Prostate gland (tissue), 2 donors: ENCODE measurements at regions not wholly inside any gene's neighbourhood (a gene's known extent, or its start where the extent isn't known, plus 50 kb on each side); places are given as distances from the start of the nearest gene placed in this dataset.
"Not testable (repeated sequence)": the region's sequence is repeated elsewhere in the genome, so short reads cannot be mapped to it uniquely, and the experiment has no call there.

Source experiments
- DNase-seq: peaks from one replicate; pipeline ENCODE4 v3.0.0-alpha.2; 2019; ENCODE audit warnings: low spot score
- H3K27ac ChIP-seq, 2 donors: fragments of 200-600 bp; sonication (generic); 2 replicates each; pipeline ENCODE4 v1.5.1; 2017 to 2019
- H3K27me3 ChIP-seq: fragments of 200-600 bp; sonication (generic); replicated peaks from 2 replicates; pipeline ENCODE4 v1.5.1; 2019; ENCODE audit not compliant: insufficient read depth
- H3K36me3 ChIP-seq, 2 donors: fragments of 200-600 bp; sonication (generic); 1 replicate in 1 of 2; 2 replicates in 1 of 2; pipeline versions ENCODE4 v1.5.1 to v1.8.1; 2017 to 2019
- H3K4me1 ChIP-seq: fragments of 200-600 bp; sonication (generic); replicated peaks from 2 replicates; pipeline ENCODE4 v1.5.1; 2019
- H3K4me3 ChIP-seq, 2 donors: fragments of 200-600 bp; sonication (generic); 2 replicates each; pipeline ENCODE4 v1.5.1; 2017 to 2019
- H3K9me3 ChIP-seq: fragments of 200-600 bp; sonication (generic); 2 replicates; pipeline ENCODE4 v1.5.1; 2017
- POLR2A ChIP-seq: fragments of 450-650 bp; IDR thresholded peaks from one replicate; pipeline ENCODE4 v1.6.1; 2016; ENCODE audit warnings: antibody characterized with exemption, mild to moderate bottlenecking
- POLR2AphosphoS5 ChIP-seq: sonication (generic); formaldehyde crosslinking; IDR thresholded peaks from one replicate; pipeline ENCODE4 v1.6.1; 2017; ENCODE audit warnings: antibody characterized with exemption
- WGBS: methylation state at CpG from one replicate; pipeline ENCODE4 v1.1.5; 2018; 5-methylcytosine and 5-hydroxymethylcytosine counted together
- intact Hi-C: fragments of 100-400 bp; cut with DNase I; formaldehyde crosslinking; loops from one replicate; pipeline ENCODE4 v1.14.2; 2022
- TF ChIP-seq, protein P1 (sequence below), 4 experiments: fragments of 200-600 bp in 2 of 4; fragments of 450-650 bp in 2 of 4; sonication (generic) in 2 of 4; IDR thresholded peaks; 1 replicate in 3 of 4; 2 replicates in 1 of 4; pipeline ENCODE4 v1.5.1; 2016 to 2019; ENCODE audit warnings: antibody characterized with exemption in 4 of 4, mild to moderate bottlenecking in 2 of 4, moderate library complexity in 2 of 4

DNA sequence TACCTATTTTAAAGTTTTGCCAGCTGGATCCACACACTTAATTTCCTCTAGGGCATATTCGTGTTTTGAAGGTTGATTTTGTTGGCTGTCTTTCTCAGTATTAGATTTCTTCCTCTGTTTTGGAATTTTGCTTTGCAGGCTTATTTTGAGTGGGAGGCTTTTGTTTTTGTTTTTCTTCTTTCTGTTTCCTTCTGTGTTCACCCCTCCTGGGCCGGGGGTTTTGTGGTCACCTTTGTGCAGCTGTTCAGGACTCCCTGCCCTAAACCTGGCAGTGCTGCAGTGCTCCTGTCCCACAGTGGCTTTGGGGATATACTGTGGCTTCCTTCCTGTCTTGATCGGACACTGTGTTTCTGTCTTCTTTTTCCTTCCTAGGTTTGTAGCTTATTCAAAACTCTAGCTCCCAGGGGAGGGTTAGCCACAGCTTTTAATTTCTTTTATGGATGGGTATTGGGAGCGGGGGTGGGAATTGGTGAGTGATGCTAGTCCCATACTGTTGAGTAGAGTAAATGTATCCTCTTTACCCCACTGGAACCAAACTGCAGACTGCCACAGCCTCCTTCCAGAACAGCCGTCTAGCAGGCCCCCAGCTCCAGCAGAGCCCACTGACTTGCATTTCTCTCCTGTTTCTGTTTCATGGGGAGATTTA is 228.7 kb upstream of the FZD8 start:
- intact Hi-C loops, result no loop called here
- Histone ChIP-seq H3K36me3 (no peaks in the 10 kb centered on the region), H3K4me3 (no peak overlapping the region), H3K27ac (no peak overlapping the region), H3K9me3 (no peaks in the 10 kb centered on the region), H3K27me3 (no peaks in the 10 kb centered on the region), H3K4me1 (no peaks in the 10 kb centered on the region)
- TF ChIP-seq POLR2A, result no peak
- TF ChIP-seq, protein P1, sequence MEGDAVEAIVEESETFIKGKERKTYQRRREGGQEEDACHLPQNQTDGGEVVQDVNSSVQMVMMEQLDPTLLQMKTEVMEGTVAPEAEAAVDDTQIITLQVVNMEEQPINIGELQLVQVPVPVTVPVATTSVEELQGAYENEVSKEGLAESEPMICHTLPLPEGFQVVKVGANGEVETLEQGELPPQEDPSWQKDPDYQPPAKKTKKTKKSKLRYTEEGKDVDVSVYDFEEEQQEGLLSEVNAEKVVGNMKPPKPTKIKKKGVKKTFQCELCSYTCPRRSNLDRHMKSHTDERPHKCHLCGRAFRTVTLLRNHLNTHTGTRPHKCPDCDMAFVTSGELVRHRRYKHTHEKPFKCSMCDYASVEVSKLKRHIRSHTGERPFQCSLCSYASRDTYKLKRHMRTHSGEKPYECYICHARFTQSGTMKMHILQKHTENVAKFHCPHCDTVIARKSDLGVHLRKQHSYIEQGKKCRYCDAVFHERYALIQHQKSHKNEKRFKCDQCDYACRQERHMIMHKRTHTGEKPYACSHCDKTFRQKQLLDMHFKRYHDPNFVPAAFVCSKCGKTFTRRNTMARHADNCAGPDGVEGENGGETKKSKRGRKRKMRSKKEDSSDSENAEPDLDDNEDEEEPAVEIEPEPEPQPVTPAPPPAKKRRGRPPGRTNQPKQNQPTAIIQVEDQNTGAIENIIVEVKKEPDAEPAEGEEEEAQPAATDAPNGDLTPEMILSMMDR (IDR thresholded peaks at IDR 0.05), result no peak
- TF ChIP-seq POLR2AphosphoS5, result no peak
- WGBS, result 55% methylated on average over 5 of the region's 5 CpGs
- DNase-seq, result no peak

DNA sequence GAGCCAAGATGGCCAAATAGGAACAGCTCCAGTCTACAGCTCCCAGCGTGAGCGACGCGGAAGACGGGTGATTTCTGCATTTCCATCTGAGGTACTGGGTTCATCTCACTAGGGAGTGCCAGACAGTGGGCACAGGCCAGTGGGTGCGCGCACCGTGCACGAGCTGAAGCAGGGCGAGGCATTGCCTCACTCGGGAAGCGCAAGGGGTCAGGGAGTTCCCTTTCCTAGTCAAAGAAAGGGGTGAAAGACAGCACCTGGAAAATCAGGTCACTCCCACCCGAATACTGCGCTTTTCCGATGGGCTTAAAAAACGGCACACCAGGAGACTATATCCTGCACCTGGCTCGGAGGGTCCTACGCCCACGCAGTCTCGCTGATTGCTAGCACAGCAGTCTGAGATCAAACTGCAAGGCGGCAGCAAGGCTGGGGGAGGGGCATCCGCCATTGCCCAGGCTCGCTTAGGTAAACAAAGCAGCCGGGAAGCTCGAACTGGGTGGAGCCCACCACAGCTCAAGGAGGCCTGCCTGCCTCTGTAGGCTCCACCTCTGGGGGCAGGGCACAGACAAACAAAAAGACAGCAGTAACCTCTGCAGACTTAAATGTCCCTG is 216.7 kb upstream of the FZD8 start:
- H3K27me3 ChIP-seq, H3K9me3 ChIP-seq, H3K4me3 ChIP-seq, H3K36me3 ChIP-seq, DNase-seq, intact Hi-C loops, H3K4me1 ChIP-seq, H3K27ac ChIP-seq: not testable (repeated sequence)
- WGBS, result 57% methylated on average over 24 of the region's 25 CpGs

DNA sequence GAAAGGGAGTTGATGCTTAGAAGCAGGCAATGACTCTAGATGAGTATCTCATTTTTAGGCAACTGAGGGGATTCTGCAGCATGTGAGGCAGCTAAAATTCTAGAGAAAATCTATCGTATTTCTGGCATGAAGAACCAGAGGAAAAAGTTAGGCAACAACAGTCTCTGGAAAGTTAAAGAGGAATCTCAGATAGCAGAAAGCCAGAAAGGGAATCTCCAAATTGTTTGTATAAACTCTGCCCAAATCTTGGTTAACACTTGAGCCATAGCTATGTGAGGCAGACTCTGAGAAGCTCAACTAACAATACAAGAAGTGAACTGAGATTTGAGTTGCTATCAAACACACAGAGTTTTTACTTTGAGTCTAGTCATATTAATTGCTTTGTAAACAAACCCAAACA is 215.8 kb upstream of the FZD8 start:
- no peak overlapping the region for H3K4me3 ChIP-seq
- intact Hi-C loops, result no loop called here
- TF ChIP-seq POLR2A (no peak), POLR2AphosphoS5 (no peak)
- TF ChIP-seq, protein P1 (IDR thresholded peaks at IDR 0.05), result no peak
- H3K4me1 ChIP-seq, result no peaks in the 10 kb centered on the region
- no peak for DNase-seq
- H3K9me3 ChIP-seq, result no peaks in the 10 kb centered on the region
- WGBS, result 73% methylated on average over 1 of the region's 1 CpG
- H3K27ac ChIP-seq, result no peak overlapping the region
- no peaks in the 10 kb centered on the region for H3K36me3 ChIP-seq
- no peaks in the 10 kb centered on the region for H3K27me3 ChIP-seq

DNA sequence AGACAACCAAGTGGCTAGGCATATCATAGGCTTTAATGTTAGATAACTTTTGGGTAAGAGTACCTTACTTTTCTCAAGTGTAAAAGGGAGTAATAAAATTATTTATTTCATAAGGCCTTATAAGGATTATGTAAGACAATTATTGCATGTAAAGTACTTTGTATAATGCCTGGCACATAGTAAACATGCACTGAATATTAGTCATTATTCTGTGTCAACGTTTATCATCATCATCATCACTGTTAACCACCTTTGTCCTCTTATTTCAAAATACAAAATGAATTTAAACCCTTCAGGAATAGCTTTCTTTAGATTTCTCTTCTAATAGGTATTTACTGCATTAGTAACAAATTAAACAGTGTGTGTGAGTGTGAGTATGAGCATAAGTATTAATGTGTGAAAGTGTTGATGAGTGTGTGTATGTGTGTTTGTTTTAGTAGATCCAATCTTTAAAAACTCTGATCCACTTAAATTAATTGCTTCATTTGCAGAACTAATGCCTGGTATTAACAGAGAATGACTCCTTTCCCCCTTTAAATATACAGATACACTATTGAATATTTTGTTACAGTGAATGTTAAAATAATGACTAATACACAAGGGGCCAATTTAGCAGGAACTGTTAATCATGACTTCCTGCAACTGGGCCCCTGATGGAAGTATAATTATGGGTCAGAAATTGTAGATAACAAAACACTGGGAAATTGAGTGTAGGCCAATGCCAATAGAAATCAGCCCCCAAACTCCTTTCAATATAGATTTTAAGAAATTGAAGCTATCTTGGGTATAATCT is 213.3 kb upstream of the FZD8 start:
- Histone ChIP-seq H3K27me3 (no peaks in the 10 kb centered on the region), H3K36me3 (no peaks in the 10 kb centered on the region), H3K27ac (no peak overlapping the region), H3K9me3 (no peaks in the 10 kb centered on the region), H3K4me1 (no peaks in the 10 kb centered on the region), H3K4me3 (no peak overlapping the region)
- TF ChIP-seq POLR2A (no peak), POLR2AphosphoS5 (no peak)
- TF ChIP-seq, protein P1 (IDR thresholded peaks at IDR 0.05), result no peak
- intact Hi-C loops, result no loop called here
- no peak for DNase-seq
- WGBS, result 70% methylated on average over 1 of the region's 1 CpG

DNA sequence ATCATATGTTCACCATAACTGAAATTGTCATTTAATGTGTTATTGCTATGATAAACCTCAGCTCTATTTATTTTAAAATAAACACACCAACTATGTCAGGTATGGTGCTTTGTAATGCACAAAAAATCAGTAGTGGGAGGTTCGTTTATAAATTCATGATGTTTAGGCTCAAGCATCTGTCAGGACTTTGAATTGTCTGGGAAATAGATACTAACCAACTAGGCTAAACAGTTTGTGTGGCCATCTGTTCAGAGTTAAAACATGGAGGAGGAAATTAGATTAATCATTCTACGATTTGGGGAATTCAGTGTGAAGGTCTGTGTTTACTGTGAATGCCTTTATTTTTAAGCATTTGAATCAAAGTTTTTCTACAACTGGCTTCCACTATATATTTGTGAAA is 212.6 kb upstream of the FZD8 start:
- 76% methylated on average over 2 of the region's 2 CpGs for WGBS
- intact Hi-C loops, result no loop called here
- H3K27ac ChIP-seq, result no peak overlapping the region
- no peak for DNase-seq
- H3K4me3 ChIP-seq, result no peak overlapping the region
- H3K4me1 ChIP-seq, result no peaks in the 10 kb centered on the region
- no peaks in the 10 kb centered on the region for H3K9me3 ChIP-seq
- H3K36me3 ChIP-seq, result no peaks in the 10 kb centered on the region
- TF ChIP-seq, protein P1 (IDR thresholded peaks at IDR 0.05), result no peak
- TF ChIP-seq POLR2A, result no peak
- TF ChIP-seq POLR2AphosphoS5, result no peak
- no peaks in the 10 kb centered on the region for H3K27me3 ChIP-seq
